LNCaP clone FGC (cell line): ENCODE measurements at regions not wholly inside any gene's neighbourhood (a gene's known extent, or its start where the extent isn't known, plus 50 kb on each side); places are given as distances from the start of the nearest gene placed in this dataset.
A peak's percentile ranks its signal among the peaks of the same experiment; 100 is the strongest.
"Not testable (repeated sequence)": the region's sequence is repeated elsewhere in the genome, so short reads cannot be mapped to it uniquely, and the experiment has no call there.

Experiments
- DNase-seq: peaks from one replicate; pipeline ENCODE4 v3.0.0-alpha.2; 2011; ENCODE audit warnings: low read depth
- H3K4me3 ChIP-seq: 2 replicates; pipeline ENCODE4 v1.5.1; 2011; ENCODE audit warnings: mild to moderate bottlenecking, low read depth, low read length, control low read depth
- TF ChIP-seq, protein P1 (sequence below): IDR thresholded peaks from 2 replicates; pipeline ENCODE4 v1.5.1; 2012; ENCODE audit warnings: mild to moderate bottlenecking; ENCODE audit not compliant: control insufficient read depth, insufficient read depth; ENCODE audit errors: extremely low read depth

DNA sequence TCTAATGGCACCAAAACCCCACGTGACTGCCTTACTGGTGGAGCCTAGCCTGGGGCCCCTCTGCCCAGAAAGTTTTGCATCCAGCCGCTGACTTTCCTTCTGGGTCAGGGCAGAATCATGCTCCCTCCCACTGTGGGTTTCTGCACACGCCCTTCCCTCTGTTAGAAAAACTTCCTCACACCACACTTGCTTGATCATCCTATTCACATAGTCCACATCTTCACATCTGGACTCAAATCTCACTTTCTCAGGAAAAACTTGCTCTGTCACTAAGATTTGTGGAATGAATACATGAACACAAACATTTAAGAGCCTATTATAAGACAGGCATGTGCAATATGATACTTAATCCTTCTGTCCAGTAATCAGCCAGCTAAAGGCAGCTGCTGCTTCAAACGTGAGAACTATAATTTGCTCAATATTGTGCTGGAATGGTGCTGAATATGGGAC is 274.7 kb downstream of the RND3 start:
- DNase-seq, result no peak

DNA sequence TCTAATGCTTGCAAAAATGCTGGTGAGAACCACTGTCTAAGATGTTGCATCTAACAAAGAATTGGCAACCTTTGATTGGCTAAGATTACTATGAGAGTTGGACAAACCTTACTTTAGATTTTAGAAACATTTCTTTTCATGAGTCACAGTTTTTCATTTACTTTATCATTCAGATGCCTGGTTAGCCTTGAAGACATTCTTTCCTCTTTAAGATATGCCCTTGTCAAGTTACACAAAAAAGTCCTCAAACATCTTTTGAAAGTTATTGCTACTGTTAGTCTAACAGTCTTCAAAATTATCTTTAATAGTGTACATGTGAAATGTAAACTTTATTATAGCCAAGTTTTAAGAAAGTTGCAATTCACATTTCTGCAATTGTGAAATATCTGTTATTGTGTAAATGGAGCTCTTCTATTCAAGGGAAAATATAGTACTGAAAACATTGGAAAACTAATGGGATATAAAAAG is 276.3 kb downstream of the RND3 start:
- DNase-seq, result no peak
- TF ChIP-seq, protein P1, sequence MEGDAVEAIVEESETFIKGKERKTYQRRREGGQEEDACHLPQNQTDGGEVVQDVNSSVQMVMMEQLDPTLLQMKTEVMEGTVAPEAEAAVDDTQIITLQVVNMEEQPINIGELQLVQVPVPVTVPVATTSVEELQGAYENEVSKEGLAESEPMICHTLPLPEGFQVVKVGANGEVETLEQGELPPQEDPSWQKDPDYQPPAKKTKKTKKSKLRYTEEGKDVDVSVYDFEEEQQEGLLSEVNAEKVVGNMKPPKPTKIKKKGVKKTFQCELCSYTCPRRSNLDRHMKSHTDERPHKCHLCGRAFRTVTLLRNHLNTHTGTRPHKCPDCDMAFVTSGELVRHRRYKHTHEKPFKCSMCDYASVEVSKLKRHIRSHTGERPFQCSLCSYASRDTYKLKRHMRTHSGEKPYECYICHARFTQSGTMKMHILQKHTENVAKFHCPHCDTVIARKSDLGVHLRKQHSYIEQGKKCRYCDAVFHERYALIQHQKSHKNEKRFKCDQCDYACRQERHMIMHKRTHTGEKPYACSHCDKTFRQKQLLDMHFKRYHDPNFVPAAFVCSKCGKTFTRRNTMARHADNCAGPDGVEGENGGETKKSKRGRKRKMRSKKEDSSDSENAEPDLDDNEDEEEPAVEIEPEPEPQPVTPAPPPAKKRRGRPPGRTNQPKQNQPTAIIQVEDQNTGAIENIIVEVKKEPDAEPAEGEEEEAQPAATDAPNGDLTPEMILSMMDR, result no peak
- H3K4me3 ChIP-seq, result no peak overlapping the region

More for the DNA sequence above, 274.7 kb downstream of the RND3 start:
- TF ChIP-seq, protein P1, result no peak
- H3K4me3 ChIP-seq, result no peak overlapping the region

DNA sequence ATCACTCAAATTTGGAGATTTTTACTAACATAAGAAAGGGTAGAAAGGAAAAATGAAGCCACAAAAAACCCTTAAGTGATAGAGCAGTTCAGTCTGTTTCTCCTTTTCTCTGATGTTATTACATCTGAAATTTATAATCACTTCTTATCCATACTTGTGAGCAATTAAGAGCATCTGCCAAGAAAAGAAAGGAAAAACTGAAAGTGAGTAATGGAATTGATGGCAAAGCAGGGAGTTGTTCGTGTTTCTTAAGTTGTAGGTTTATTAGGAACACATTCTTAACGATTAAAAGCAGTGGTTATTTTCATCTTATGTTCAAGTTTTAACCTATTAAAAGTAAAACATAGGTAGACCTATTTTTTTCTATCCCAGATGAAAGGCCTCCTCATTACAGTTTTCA is 277.7 kb downstream of the RND3 start:
- no peak overlapping the region for H3K4me3 ChIP-seq
- TF ChIP-seq, protein P1, result no peak
- DNase-seq, result no peak

DNA sequence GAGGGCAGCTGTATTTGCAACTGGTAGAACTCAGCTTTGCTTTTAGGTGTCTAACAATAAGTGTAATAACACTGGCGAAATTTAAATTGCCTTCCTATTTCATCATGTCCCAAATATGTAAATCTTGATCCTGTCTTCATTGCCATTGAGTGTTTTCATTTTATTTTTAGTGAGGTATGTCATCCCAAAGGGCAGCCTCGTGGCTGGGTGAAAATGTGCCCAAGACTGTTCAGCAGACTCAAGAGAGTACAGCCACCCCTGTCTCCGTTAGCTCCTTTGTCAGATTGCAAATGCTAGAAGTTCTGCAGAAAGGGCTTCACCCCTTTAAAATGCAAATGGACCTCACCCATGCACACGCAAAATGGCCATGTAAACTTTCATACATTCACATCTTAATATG is 278.8 kb downstream of the RND3 start:
- DNase-seq, result no peak
- no peak overlapping the region for H3K4me3 ChIP-seq
- TF ChIP-seq, protein P1, result no peak

DNA sequence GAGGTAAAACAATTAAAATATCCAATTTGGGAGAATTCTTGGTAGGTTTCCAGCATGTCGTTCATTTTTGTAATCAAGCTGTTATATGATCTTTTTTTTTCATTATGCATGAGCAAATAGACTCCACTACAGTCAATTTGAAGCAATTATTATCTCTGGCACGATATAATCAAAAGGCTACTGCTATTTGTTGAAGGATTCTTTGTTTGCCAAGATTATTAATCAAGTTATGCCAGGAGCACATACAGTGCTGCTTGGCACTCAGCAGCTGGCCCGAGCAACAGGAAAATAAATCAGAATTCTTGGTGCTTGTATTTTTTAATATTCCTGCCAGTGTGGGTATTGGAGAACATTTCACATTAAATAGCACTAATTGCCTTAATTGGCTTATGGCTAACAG is 279.5 kb downstream of the RND3 start:
- no peak overlapping the region for H3K4me3 ChIP-seq
- TF ChIP-seq, protein P1, result no peak
- peak; percentile 33 for DNase-seq

DNA sequence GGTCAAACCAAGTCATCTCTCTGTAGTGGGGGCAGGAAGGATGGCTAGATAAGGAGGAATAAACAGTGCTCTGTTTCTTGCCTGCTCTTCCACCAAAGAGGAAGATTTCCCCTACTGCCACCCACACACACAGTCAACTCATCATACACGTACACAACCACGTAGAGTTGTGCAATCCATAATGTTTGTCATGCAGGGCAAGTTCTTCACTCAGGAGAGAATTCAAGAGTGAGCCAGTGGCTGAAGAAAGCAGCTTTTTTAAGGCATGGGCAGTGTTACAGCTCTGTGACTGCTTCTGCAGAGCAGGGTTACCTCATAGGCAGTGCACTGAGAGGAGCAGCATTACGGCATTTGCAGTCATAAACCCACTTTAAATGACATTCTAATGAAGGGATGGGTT is 283.0 kb downstream of the RND3 start:
- TF ChIP-seq, protein P1, result no peak
- DNase-seq, result no peak
- H3K4me3 ChIP-seq, result no peak overlapping the region

DNA sequence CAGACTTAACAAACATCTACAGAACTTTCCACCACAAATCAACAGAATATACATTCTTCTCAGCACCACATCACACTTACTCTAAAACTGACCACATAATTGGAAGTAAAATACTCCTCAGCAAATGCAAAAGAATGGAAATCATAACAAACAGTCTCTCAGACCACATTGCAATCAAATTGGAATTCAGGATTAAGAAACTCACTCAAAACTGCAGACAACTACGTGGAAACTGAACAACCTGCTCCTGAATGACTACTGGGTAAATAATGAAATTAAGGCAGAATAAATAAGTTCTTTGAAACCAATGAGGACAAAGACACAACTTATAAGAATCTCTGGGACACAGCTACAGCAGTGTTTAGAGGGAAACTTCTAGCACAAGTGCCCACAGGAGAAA is 292.7 kb downstream of the RND3 start:
- not testable (repeated sequence) for DNase-seq, H3K4me3 ChIP-seq

DNA sequence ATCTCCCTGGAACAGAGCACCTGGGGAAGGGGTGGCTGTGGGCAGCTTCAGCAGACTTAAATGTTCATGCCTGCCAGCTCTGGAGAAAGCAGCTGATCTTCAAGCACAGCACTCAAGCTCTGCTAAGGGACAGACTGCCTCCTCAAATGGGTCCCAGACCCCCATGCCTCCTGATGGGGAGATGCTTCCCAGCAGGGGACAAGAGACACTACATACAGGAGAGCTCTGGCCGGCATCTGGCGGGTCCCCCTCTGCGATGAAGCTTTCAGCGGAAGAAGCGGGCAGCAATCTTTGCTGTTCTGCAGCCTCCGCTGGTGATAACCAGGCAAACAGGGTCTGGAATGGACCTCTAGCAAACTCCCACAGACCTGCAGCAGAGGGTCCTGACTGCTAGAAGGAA is 294.8 kb downstream of the RND3 start:
- H3K4me3 ChIP-seq, result no peak overlapping the region
- DNase-seq, result no peak
- TF ChIP-seq, protein P1, result no peak
